Adrenal gland (tissue), 5 donors: ENCODE measurements at regions not wholly inside any gene's neighbourhood (a gene's known extent, or its start where the extent isn't known, plus 50 kb on each side); places are given as distances from the start of the nearest gene placed in this dataset.

Experiments
- POLR2A ChIP-seq, 2 donors: fragments of 450-650 bp; IDR thresholded peaks; one replicate each; pipeline ENCODE4 v1.6.1; 2017; ENCODE audit warnings: antibody characterized with exemption in 2 of 2, mild to moderate bottlenecking in 2 of 2, moderate library complexity in 1 of 2
- TF ChIP-seq, protein P1 (sequence below), 6 experiments: fragments of 450-650 bp in 4 of 6; fragments of 200-600 bp in 2 of 6; sonication (generic) in 1 of 6; IDR thresholded peaks; 1 replicate in 5 of 6; 2 replicates in 1 of 6; pipeline versions ENCODE4 v1.5.1 to v1.8.0; 2016 to 2021; ENCODE audit warnings: antibody characterized with exemption in 6 of 6, mild to moderate bottlenecking in 2 of 6, moderate library complexity in 1 of 6
- donor health status: DM: no; HTN: no; CAD: no.

DNA sequence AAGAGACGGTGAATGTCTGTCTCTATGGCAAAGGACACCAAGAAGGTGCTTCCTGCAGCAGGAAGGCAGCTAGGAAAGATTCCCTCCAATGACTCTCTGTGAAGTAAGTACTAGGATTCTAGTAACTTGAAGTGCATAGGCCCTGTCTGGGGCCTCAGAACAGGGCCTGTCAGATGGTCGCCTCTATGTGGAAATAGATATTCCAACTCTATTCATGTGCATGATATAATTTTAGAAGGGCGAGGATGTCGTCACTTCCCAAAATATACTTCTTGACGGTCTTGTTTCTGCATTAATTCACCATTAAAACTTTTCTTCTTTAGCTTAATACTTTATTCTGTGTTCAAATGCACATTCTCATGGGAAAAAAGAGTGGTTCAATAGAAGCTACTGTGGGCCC is 167.0 kb downstream of the TLE3 start:
- TF ChIP-seq, protein P1, sequence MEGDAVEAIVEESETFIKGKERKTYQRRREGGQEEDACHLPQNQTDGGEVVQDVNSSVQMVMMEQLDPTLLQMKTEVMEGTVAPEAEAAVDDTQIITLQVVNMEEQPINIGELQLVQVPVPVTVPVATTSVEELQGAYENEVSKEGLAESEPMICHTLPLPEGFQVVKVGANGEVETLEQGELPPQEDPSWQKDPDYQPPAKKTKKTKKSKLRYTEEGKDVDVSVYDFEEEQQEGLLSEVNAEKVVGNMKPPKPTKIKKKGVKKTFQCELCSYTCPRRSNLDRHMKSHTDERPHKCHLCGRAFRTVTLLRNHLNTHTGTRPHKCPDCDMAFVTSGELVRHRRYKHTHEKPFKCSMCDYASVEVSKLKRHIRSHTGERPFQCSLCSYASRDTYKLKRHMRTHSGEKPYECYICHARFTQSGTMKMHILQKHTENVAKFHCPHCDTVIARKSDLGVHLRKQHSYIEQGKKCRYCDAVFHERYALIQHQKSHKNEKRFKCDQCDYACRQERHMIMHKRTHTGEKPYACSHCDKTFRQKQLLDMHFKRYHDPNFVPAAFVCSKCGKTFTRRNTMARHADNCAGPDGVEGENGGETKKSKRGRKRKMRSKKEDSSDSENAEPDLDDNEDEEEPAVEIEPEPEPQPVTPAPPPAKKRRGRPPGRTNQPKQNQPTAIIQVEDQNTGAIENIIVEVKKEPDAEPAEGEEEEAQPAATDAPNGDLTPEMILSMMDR (IDR thresholded peaks at IDR 0.05) = no peak
- TF ChIP-seq POLR2A (IDR thresholded peaks at IDR 0.05) = no peak
